ENCODE measurements at regions not wholly inside any gene's neighbourhood (a gene's known extent, or its start where the extent isn't known, plus 50 kb on each side); places are given as distances from the start of the nearest gene placed in this dataset.

DNA sequence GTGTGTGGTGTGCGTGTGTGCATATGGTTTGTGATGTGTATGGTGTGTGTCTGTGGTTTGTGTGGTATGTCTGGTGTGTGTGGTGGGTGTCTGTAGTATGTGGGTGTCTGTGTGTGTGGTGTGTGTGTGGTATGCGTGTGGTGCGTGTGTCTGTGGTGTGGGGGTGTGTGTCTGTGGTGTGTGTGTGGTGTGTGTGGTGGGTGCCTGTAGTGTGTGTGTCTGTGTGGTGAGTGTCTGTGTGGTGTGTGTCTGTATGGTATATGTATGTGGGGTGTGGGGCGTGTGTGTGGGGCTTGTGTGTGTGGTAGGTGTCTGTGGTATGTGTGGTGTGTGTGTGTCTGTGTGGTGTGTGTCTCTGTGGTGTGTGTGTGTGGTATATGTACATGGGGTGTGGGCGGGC is 300.7 kb downstream of the TEX29 start:
- no peaks in the 10 kb centered on the region for H3K27me3 ChIP-seq (ENCODE audit: control insufficient read depth, extremely low read depth, insufficient read depth, low read length)
- dilution Hi-C loops (cut with MboI; ENCODE audit: extremely low pct_ligation_motif_present, low sequenced_read_pairs): no loop called here
- no peak for DNase-seq (ENCODE audit: low read depth, low spot score)

DNA sequence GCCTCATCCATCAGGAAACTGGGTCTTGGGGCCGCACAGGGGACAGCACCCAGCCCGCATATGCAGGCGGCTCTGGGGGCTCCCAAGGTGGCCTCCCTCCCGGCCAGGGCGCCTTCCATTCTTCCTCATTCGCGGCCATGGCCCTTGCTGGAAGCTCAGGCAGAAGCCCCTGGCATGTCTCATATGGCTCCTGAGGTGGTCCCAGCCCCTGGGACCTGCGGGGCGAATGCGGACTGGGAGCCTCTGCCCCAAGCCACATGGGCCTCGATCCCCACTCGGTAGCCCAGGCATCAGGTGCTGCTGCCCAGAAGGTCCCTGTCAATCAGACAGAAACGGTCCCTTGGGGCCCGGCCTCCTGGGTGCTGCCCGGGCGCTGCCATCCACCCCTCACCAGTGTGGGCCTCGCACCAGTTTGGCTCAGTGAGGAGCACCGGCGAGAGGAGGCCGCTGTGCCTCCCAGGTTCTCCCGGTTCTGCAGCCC is 301.6 kb downstream of the TEX29 start:
- no peaks in the 10 kb centered on the region for H3K79me2 ChIP-seq (ENCODE audit: control insufficient read depth, insufficient read depth, low read length)
- DNase-seq (ENCODE audit: low read depth, low spot score) (no peak), FAIRE-seq (no peak)
- H3K27ac ChIP-seq (ENCODE audit: control insufficient read depth, insufficient read depth, low read length): no peak overlapping the region
- H3K4me3 ChIP-seq (ENCODE audit: control insufficient read depth in 2 of 3, extremely low read depth in 1 of 3, insufficient read depth in 2 of 3, low read depth in 1 of 3, low read length in 3 of 3): no peak overlapping the region
- no peak for TF ChIP-seq EZH2 (IDR thresholded peaks at IDR 0.05; ENCODE audit: low read length)
- TF ChIP-seq, protein P1, sequence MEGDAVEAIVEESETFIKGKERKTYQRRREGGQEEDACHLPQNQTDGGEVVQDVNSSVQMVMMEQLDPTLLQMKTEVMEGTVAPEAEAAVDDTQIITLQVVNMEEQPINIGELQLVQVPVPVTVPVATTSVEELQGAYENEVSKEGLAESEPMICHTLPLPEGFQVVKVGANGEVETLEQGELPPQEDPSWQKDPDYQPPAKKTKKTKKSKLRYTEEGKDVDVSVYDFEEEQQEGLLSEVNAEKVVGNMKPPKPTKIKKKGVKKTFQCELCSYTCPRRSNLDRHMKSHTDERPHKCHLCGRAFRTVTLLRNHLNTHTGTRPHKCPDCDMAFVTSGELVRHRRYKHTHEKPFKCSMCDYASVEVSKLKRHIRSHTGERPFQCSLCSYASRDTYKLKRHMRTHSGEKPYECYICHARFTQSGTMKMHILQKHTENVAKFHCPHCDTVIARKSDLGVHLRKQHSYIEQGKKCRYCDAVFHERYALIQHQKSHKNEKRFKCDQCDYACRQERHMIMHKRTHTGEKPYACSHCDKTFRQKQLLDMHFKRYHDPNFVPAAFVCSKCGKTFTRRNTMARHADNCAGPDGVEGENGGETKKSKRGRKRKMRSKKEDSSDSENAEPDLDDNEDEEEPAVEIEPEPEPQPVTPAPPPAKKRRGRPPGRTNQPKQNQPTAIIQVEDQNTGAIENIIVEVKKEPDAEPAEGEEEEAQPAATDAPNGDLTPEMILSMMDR (optimal IDR thresholded peaks at IDR 0.05 in 1 of 3, IDR thresholded peaks at IDR 0.05 in 1 of 3, conservative IDR thresholded peaks at IDR 0.05 in 1 of 3; ENCODE audit: extremely low read depth in 1 of 3, insufficient read depth in 2 of 3, low read length in 3 of 3): no peak
- H3K4me2 ChIP-seq (ENCODE audit: control insufficient read depth, extremely low read depth, insufficient read depth, low read depth, low read length): no peak overlapping the region
- no peak overlapping the region for H3K9ac ChIP-seq (ENCODE audit: control insufficient read depth, extremely low read depth, insufficient read depth, low read length)
- no peak overlapping the region for H2AFZ ChIP-seq (ENCODE audit: control insufficient read depth, low read length)
- H3K4me1 ChIP-seq (ENCODE audit: control insufficient read depth, extremely low read depth, insufficient read depth, low read length): no peaks in the 10 kb centered on the region
- dilution Hi-C loops (cut with MboI; ENCODE audit: extremely low pct_ligation_motif_present, low sequenced_read_pairs): no loop called here
- no peaks in the 10 kb centered on the region for H3K27me3 ChIP-seq (ENCODE audit: control insufficient read depth, extremely low read depth, insufficient read depth, low read length)
- H3K9me3 ChIP-seq (ENCODE audit: control insufficient read depth, low read depth, low read length): peaks cover 17% of the 10 kb centered on the region
- no peaks in the 10 kb centered on the region for H3K9me1 ChIP-seq (ENCODE audit: control insufficient read depth, extremely low read depth, insufficient read depth, low read length)
- H3K36me3 ChIP-seq (ENCODE audit: control insufficient read depth in 2 of 2, extremely low read depth in 1 of 2, insufficient read depth in 2 of 2, low read length in 2 of 2): no peaks in the 10 kb centered on the region
- no peaks in the 10 kb centered on the region for H4K20me1 ChIP-seq (ENCODE audit: control insufficient read depth, extremely low read depth, insufficient read depth, low read length)

More for the DNA sequence above, 300.7 kb downstream of the TEX29 start:
- TF ChIP-seq EZH2 (IDR thresholded peaks at IDR 0.05; ENCODE audit: low read length): no peak
- TF ChIP-seq, protein P1 (optimal IDR thresholded peaks at IDR 0.05 in 1 of 3, IDR thresholded peaks at IDR 0.05 in 1 of 3, conservative IDR thresholded peaks at IDR 0.05 in 1 of 3; ENCODE audit: extremely low read depth in 1 of 3, insufficient read depth in 2 of 3, low read length in 3 of 3): no peak
- Histone ChIP-seq H3K36me3 (ENCODE audit: control insufficient read depth in 2 of 2, extremely low read depth in 1 of 2, insufficient read depth in 2 of 2, low read length in 2 of 2) (no peaks in the 10 kb centered on the region), H3K9me1 (ENCODE audit: control insufficient read depth, extremely low read depth, insufficient read depth, low read length) (no peaks in the 10 kb centered on the region), H4K20me1 (ENCODE audit: control insufficient read depth, extremely low read depth, insufficient read depth, low read length) (no peaks in the 10 kb centered on the region), H3K9me3 (ENCODE audit: control insufficient read depth, low read depth, low read length) (peaks cover 12% of the 10 kb centered on the region), H3K4me2 (ENCODE audit: control insufficient read depth, extremely low read depth, insufficient read depth, low read depth, low read length) (no peak overlapping the region), H3K27ac (ENCODE audit: control insufficient read depth, insufficient read depth, low read length) (no peak overlapping the region), H3K9ac (ENCODE audit: control insufficient read depth, extremely low read depth, insufficient read depth, low read length) (no peak overlapping the region), H3K4me3 (ENCODE audit: control insufficient read depth in 2 of 3, extremely low read depth in 1 of 3, insufficient read depth in 2 of 3, low read depth in 1 of 3, low read length in 3 of 3) (no peak overlapping the region), H3K79me2 (ENCODE audit: control insufficient read depth, insufficient read depth, low read length) (no peaks in the 10 kb centered on the region), H3K4me1 (ENCODE audit: control insufficient read depth, extremely low read depth, insufficient read depth, low read length) (no peaks in the 10 kb centered on the region), H2AFZ (ENCODE audit: control insufficient read depth, low read length) (no peak overlapping the region)
- no peak for FAIRE-seq

Measured in keratinocyte (primary cell).